ENCODE measurements at regions not wholly inside any gene's neighbourhood (a gene's known extent, or its start where the extent isn't known, plus 50 kb on each side); places are given as distances from the start of the nearest gene placed in this dataset.

- Histone ChIP-seq H3K23ac (ENCODE audit: insufficient read length) (no peak overlapping the region), H2BK15ac (ENCODE audit: low read length) (no peak overlapping the region), H3K36me3 (ENCODE audit: control insufficient read depth in 2 of 4, insufficient read depth in 4 of 4, low read length in 3 of 4) (no peaks in the 10 kb centered on the region), H4K20me1 (replicated peaks in 1 of 2; ENCODE audit: control insufficient read depth in 1 of 2, insufficient read depth in 2 of 2, low read length in 2 of 2) (no peaks in the 10 kb centered on the region), H2AK5ac (ENCODE audit: low read depth, low read length) (no peak overlapping the region), H3K4me3 (ENCODE audit: extremely low read depth in 1 of 4, insufficient read depth in 2 of 4, low read depth in 3 of 4, low read length in 4 of 4) (no peak overlapping the region), H3K79me1 (ENCODE audit: low read depth, low read length) (no peaks in the 10 kb centered on the region), H4K8ac (ENCODE audit: extremely low read depth, insufficient read depth, low read length) (no peak overlapping the region), H3K4me1 (replicated peaks in 1 of 4; ENCODE audit: control insufficient read depth in 3 of 4, insufficient read depth in 4 of 4, low read length in 3 of 4) (no peaks in the 10 kb centered on the region), H2AFZ (ENCODE audit: low read length) (no peak overlapping the region), H3K9ac (replicated peaks in 1 of 4; ENCODE audit: extremely low read depth in 1 of 4, low read depth in 3 of 4, low read length in 3 of 4) (no peak overlapping the region), H3K23me2 (ENCODE audit: low read depth, low read length) (no peaks in the 10 kb centered on the region), H3K27me3 (replicated peaks in 1 of 4; ENCODE audit: control insufficient read depth in 3 of 4, extremely low read depth in 1 of 4, insufficient read depth in 3 of 4, low read length in 3 of 4) (no peaks in the 10 kb centered on the region), H3K79me2 (ENCODE audit: control insufficient read depth in 1 of 2, insufficient read depth in 2 of 2, low read length in 2 of 2) (no peaks in the 10 kb centered on the region), H2BK5ac (ENCODE audit: low read depth, low read length) (no peak overlapping the region), H2BK120ac (replicated peaks; ENCODE audit: low read depth, low read length) (no peak overlapping the region), H2BK20ac (ENCODE audit: low read length) (no peak overlapping the region), H3K4me2 (ENCODE audit: insufficient read depth in 1 of 2, low read depth in 2 of 2, low read length in 2 of 2) (no peak overlapping the region), H4K5ac (ENCODE audit: insufficient read length, low read depth, low read length) (no peak overlapping the region), H3K18ac (ENCODE audit: extremely low read depth, low read length) (no peak overlapping the region), H2BK12ac (ENCODE audit: low read depth, low read length) (no peak overlapping the region), H3K14ac (ENCODE audit: insufficient read length) (no peak overlapping the region), H3K56ac (replicated peaks; ENCODE audit: insufficient read length, low read depth, low read length) (no peak overlapping the region), H3K4ac (replicated peaks; ENCODE audit: insufficient read length, low read depth, low read length) (no peak overlapping the region), H3K27ac (ENCODE audit: low read depth, low read length) (no peak overlapping the region), H3K9me3 (ENCODE audit: insufficient read depth in 2 of 2, low read depth in 1 of 2, low read length in 1 of 2) (no peaks in the 10 kb centered on the region), H4K91ac (replicated peaks; ENCODE audit: insufficient read length, low read length) (no peak overlapping the region)
- POLR2A ChIA-PET (ENCODE audit: partially characterized antibody), result no interaction called here
- CTCF ChIA-PET (ENCODE audit: partially characterized antibody), result no interaction called here
- no peak for DNase-seq (ENCODE audit: low read depth in 1 of 2, low spot score in 2 of 2)
- FAIRE-seq, result no peak
- 76% methylated on average over 2 of the region's 2 CpGs; no CpG with 5 or more reads in 1 of the 2 experiments for WGBS, 2 experiments (ENCODE audit: extremely low coverage in 1 of 2, insufficient coverage in 1 of 2, insufficient read length in 1 of 2, insufficient replicate concordance in 2 of 2, low coverage in 1 of 2, low lambda C conversion rate in 2 of 2, missing lambda C conversion rate in 1 of 2)
- no peak for TF ChIP-seq CHD7 (IDR thresholded peaks at IDR 0.05; ENCODE audit: insufficient replicate concordance, low read length)
These were observed 81.5 kb upstream of the FN1 start for GRCh38 chr2:215517391-215517790.

All from H1 (cell line).